ENCODE measurements at regions not wholly inside any gene's neighbourhood (a gene's known extent, or its start where the extent isn't known, plus 50 kb on each side); places are given as distances from the start of the nearest gene placed in this dataset.

DNA sequence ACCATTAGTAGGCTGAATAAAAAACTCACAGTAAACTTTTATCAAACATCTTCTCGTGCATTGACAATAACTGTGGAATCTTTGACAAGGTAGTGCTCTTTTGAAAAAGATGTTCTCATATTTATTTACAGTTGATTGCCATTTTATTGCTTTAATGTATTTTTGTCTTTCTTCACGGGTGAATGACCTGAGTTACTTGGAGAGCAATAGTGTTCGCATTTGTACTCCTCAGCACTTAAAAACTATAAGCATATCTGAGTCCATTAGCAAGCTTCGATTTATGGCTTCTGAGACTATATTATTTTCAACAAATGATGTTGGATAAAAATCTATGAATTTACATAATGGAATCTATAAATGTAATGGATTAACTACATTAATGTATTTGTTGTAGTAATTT, 1012.3 kb downstream of the CDH9 start:
- no peak for TF ChIP-seq ZNF384 (IDR thresholded peaks at IDR 0.05)
- TF ChIP-seq, protein P1, sequence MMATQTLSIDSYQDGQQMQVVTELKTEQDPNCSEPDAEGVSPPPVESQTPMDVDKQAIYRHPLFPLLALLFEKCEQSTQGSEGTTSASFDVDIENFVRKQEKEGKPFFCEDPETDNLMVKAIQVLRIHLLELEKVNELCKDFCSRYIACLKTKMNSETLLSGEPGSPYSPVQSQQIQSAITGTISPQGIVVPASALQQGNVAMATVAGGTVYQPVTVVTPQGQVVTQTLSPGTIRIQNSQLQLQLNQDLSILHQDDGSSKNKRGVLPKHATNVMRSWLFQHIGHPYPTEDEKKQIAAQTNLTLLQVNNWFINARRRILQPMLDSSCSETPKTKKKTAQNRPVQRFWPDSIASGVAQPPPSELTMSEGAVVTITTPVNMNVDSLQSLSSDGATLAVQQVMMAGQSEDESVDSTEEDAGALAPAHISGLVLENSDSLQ (IDR thresholded peaks at IDR 0.05): no peak
- no peak for TF ChIP-seq SP1 (IDR thresholded peaks at IDR 0.05)
- no peak for TF ChIP-seq ARNT (IDR thresholded peaks at IDR 0.05)

All from HEK293T (cell line).